NCI-H2029 (cell line): ENCODE measurements at regions not wholly inside any gene's neighbourhood (a gene's known extent, or its start where the extent isn't known, plus 50 kb on each side); places are given as distances from the start of the nearest gene placed in this dataset.

Experiments used
- DNase-seq: peaks from one replicate; lab custom pipeline; 2025; lab: John Stamatoyannopoulos, UW

- no peak for DNase-seq
These were observed 107.3 kb upstream of the STT3B start for GRCh38 chr3:31425401-31425800.

- DNase-seq = no peak
These were observed 105.1 kb upstream of the STT3B start for GRCh38 chr3:31427623-31428022.

- no peak for DNase-seq
These were observed 101.4 kb upstream of the STT3B start for GRCh38 chr3:31431321-31431720.

- DNase-seq = no peak
These were observed 99.6 kb upstream of the STT3B start for GRCh38 chr3:31432897-31433678.

- DNase-seq = no peak
These were observed 99.1 kb upstream of the STT3B start for GRCh38 chr3:31433679-31433992.

- no peak for DNase-seq
These were observed 97.9 kb upstream of the STT3B start for GRCh38 chr3:31434819-31435218.

- DNase-seq = no peak
These were observed 95.9 kb upstream of the STT3B start for GRCh38 chr3:31436830-31437229.

GRCh38 chr3:31438742-31439141 is 94.0 kb upstream of the STT3B start:
- DNase-seq = no peak

GRCh38 chr3:31439890-31440750 is 92.6 kb upstream of the STT3B start:
- no peak for DNase-seq

- DNase-seq = no peak
These were observed 91.8 kb upstream of the STT3B start for GRCh38 chr3:31440878-31441277.

GRCh38 chr3:31442755-31443154 is 90.0 kb upstream of the STT3B start:
- DNase-seq = no peak

GRCh38 chr3:31444220-31445142 is 88.2 kb upstream of the STT3B start:
- no peak for DNase-seq

GRCh38 chr3:31445701-31446100 is 87.0 kb upstream of the STT3B start:
- no peak for DNase-seq

- DNase-seq = peak; percentile 21
These were observed 84.5 kb upstream of the STT3B start for GRCh38 chr3:31448035-31448881.

- DNase-seq = no peak
These were observed 83.9 kb upstream of the STT3B start for GRCh38 chr3:31448882-31449243.

GRCh38 chr3:31449318-31449717 is 83.4 kb upstream of the STT3B start:
- no peak for DNase-seq

- no peak for DNase-seq
These were observed 82.4 kb upstream of the STT3B start for GRCh38 chr3:31450345-31450744.

GRCh38 chr3:31452495-31453106 is 80.1 kb upstream of the STT3B start:
- DNase-seq = no peak

- DNase-seq = no peak
These were observed 79.3 kb upstream of the STT3B start for GRCh38 chr3:31453430-31453829.

- DNase-seq = no peak
These were observed 77.2 kb upstream of the STT3B start for GRCh38 chr3:31455524-31455923.

GRCh38 chr3:31456373-31456772 is 76.4 kb upstream of the STT3B start:
- DNase-seq = no peak
